K562 (cell line): ENCODE measurements at regions not wholly inside any gene's neighbourhood (a gene's known extent, or its start where the extent isn't known, plus 50 kb on each side); places are given as distances from the start of the nearest gene placed in this dataset.

Experiments used
- ATAC-seq: fragments of 200-7000 bp; cut with Tn5 transposase; 3 replicates; pipeline ENCODE4 v1.9.1; 2020; ENCODE audit warnings: moderate library complexity
- BruUV-seq: library from RNA; stranded (reverse); fragments of 400-500 nt; replicated peaks from 2 replicates; lab custom pipeline; 2021; lab: Mats Ljungman, UMichigan
- CTCF ChIA-PET: fragments of 300-600 bp; formaldehyde crosslinking; extraction: SDS; loops from one replicate; lab custom pipeline; 2021; ENCODE audit warnings: low intra/inter-chr PET ratio; lab: Yijun Ruan, JAX
- POLR2A ChIA-PET: fragments of 300-600, 350-650 bp; sonication (Branson Sonifier 250); formaldehyde crosslinking; extraction: SDS; loops from one replicate; lab custom pipeline; 2021; ENCODE audit warnings: antibody characterized with exemption, inconsistent platforms; lab: Yijun Ruan, JAX
- DNase-seq, 4 experiments: peaks; one replicate each; pipeline versions ENCODE4 v3.0.0 to v3.0.0-alpha.2; 2011 to 2018; ENCODE audit warnings: low spot score in 3 of 4, mixed read lengths in 3 of 4; ENCODE audit errors: extremely low read depth in 1 of 4
- FAIRE-seq: peaks from 2 replicates; lab custom pipeline; 2011; peaks lifted over from hg19 to GRCh38; lab: Jason Lieb, UNC
- H2AFZ ChIP-seq: 2 replicates; pipeline ENCODE4 v1.6.0; 2011; ENCODE audit warnings: low read depth, low read length, control low read depth, inconsistent platforms
- H3K27ac ChIP-seq: fragments of 200-600 bp; 3 replicates; pipeline ENCODE4 v1.8.0; 2011; ENCODE audit warnings: low read depth, mild to moderate bottlenecking, control low read depth, inconsistent platforms, low read length, moderate library complexity, mixed read lengths; ENCODE audit errors: extremely low read depth
- H3K27me3 ChIP-seq, 2 experiments: fragments of 300-600 bp in 1 of 2; 2 replicates in 1 of 2; 3 replicates in 1 of 2; pipeline versions ENCODE4 v1.6.0 to v1.8.0; 2011; ENCODE audit warnings: inconsistent platforms in 2 of 2, low read length in 2 of 2, mild to moderate bottlenecking in 1 of 2, mixed read lengths in 1 of 2, moderate library complexity in 1 of 2; ENCODE audit not compliant: control insufficient read depth in 2 of 2, insufficient read depth in 2 of 2
- H3K36me3 ChIP-seq: fragments of 300-600 bp; 3 replicates; pipeline ENCODE4 v1.8.0; 2011; ENCODE audit warnings: mild to moderate bottlenecking, low read length, inconsistent platforms; ENCODE audit not compliant: control insufficient read depth, insufficient read depth
- H3K4me1 ChIP-seq, 2 experiments: fragments of 200-600 bp in 1 of 2; replicated peaks in 1 of 2; 2 replicates in 1 of 2; 3 replicates in 1 of 2; pipeline versions ENCODE4 v1.5.1 to v1.8.0; 2011; ENCODE audit warnings: inconsistent platforms in 2 of 2, low read length in 2 of 2, mild to moderate bottlenecking in 1 of 2, mixed read lengths in 1 of 2, moderate library complexity in 1 of 2; ENCODE audit not compliant: control insufficient read depth in 2 of 2, insufficient read depth in 2 of 2
- H3K4me2 ChIP-seq: 2 replicates; pipeline ENCODE4 v1.6.1; 2011; ENCODE audit warnings: low read length, control low read depth, inconsistent platforms, mixed read lengths; ENCODE audit not compliant: insufficient read depth
- H3K4me3 ChIP-seq: fragments of 200-600 bp; sonication (generic), shearing (Covaris generic); 2 replicates; pipeline ENCODE4 v1.5.1; 2016; ENCODE audit warnings: control low read depth, inconsistent platforms
- H3K79me2 ChIP-seq: fragments of 200-600 bp; 3 replicates; pipeline ENCODE4 v1.8.0; 2011; ENCODE audit warnings: low read length, inconsistent platforms; ENCODE audit not compliant: control insufficient read depth, insufficient read depth
- H3K9ac ChIP-seq, 2 experiments: 2 replicates each; pipeline versions ENCODE4 v1.6.0 to v1.6.1; 2011; ENCODE audit warnings: low read depth in 2 of 2, low read length in 2 of 2, control low read depth in 1 of 2, inconsistent platforms in 1 of 2, mild to moderate bottlenecking in 1 of 2, mixed read lengths in 1 of 2; ENCODE audit not compliant: insufficient read depth in 1 of 2
- H3K9me1 ChIP-seq: one replicate; pipeline ENCODE4 v1.6.0; 2011; ENCODE audit warnings: inconsistent platforms, mild to moderate bottlenecking, low read length, moderate library complexity; ENCODE audit not compliant: control insufficient read depth, insufficient read depth
- H3K9me3 ChIP-seq: replicated peaks from 2 replicates; pipeline ENCODE4 v1.5.1; 2011; ENCODE audit warnings: low read depth, low read length, inconsistent platforms; ENCODE audit not compliant: control insufficient read depth, insufficient read depth
- H4K20me1 ChIP-seq: replicated peaks from 2 replicates; pipeline ENCODE4 v1.6.1; 2011; ENCODE audit warnings: low read length, inconsistent platforms, mixed read lengths; ENCODE audit not compliant: control insufficient read depth, insufficient read depth
- NFIC ChIP-seq: fragments of 450-650 bp; IDR thresholded peaks from 2 replicates; pipeline ENCODE4 v1.6.1; 2017; ENCODE audit warnings: mild to moderate bottlenecking, inconsistent platforms
- RAD21 ChIP-seq, 2 experiments: fragments of 250-450 bp in 1 of 2; fragments of 450-650 bp in 1 of 2; sonication (Bioruptor Pico) in 1 of 2; formaldehyde crosslinking in 1 of 2; IDR thresholded peaks in 1 of 2; conservative IDR thresholded peaks in 1 of 2; 2 replicates each; pipeline versions ENCODE4 v1.4.0 to v1.8.0; 2020 to 2022; ENCODE audit warnings: mild to moderate bottlenecking in 2 of 2, moderate library complexity in 1 of 2
- SAFB ChIP-seq: fragments of 200-400 bp; formaldehyde crosslinking; IDR thresholded peaks from 2 replicates; pipeline ENCODE4 v1.6.1; 2017; ENCODE audit warnings: low read depth, low read length, borderline replicate concordance
- SMARCA4 ChIP-seq: fragments of 450-650 bp; IDR thresholded peaks from 2 replicates; pipeline ENCODE4 v1.6.1; 2016
- ZNF57 ChIP-seq: fragments of 450-650 bp; formaldehyde crosslinking; IDR thresholded peaks from 2 replicates; pipeline ENCODE4 v1.4.0; 2020; ENCODE audit warnings: mild to moderate bottlenecking, moderate library complexity
- ZNF766 ChIP-seq: fragments of 200-800 bp; sonication (Bioruptor generic); conservative IDR thresholded peaks from 2 replicates; pipeline ENCODE4 v1.6.1; 2016; ENCODE audit warnings: missing genetic modification characterization, missing compliant biosample characterization
- WGBS: fragments of 100-300 bp; shearing (Covaris generic); methylation state at CpG from one replicate; pipeline ENCODE4 v1.1.6; 2016; ENCODE audit warnings: low coverage, mixed read lengths; ENCODE audit not compliant: insufficient coverage; ENCODE audit errors: missing lambda C conversion rate; 5-methylcytosine and 5-hydroxymethylcytosine counted together
- in situ Hi-C: fragments of 300-500 bp; cut with MboI; formaldehyde crosslinking; loops from 4 replicates; pipeline ENCODE4 v1.15.0; 2018; ENCODE audit warnings: inconsistent platforms, mixed read lengths
- intact Hi-C: fragments of 100-400 bp; cut with micrococcal nuclease; formaldehyde crosslinking; loops from 2 replicates; pipeline ENCODE4 v1.14.2; 2022
- TF ChIP-seq, protein P1 (sequence below): fragments of 250-450 bp; sonication (Bioruptor Pico); IDR thresholded peaks from 2 replicates; pipeline ENCODE4 v1.8.0; 2022; ENCODE audit warnings: moderate library complexity, mild to moderate bottlenecking, inconsistent platforms

GRCh38 chr12:34291426-34291901 is 269.2 kb downstream of the ALG10 start:
- no peak for DNase-seq
- no peaks in the 10 kb centered on the region for H3K36me3 ChIP-seq

GRCh38 chr12:34292736-34293625 is 270.7 kb downstream of the ALG10 start:
- POLR2A ChIA-PET = no interaction called here
- in situ Hi-C loops = loop anchor here (10.0 kb wide), 2 partner anchors 168 to 258 kb away; no protein-coding TSS in a partner anchor
- no peak overlapping the region for H3K4me3 ChIP-seq
- TF ChIP-seq ZNF766 (CRISPR knock-in tag) (no peak), SMARCA4 (0 out of 2 replicates have a peak, but pooled peaks have one; percentile 16), NFIC (peak; percentile 23; the same call in 1 of the 2 replicates), RAD21 (CRISPR knock-in tag; conservative IDR thresholded peaks at IDR 0.05 in 1 of 2, IDR thresholded peaks at IDR 0.05 in 1 of 2) (peak in 1 of 2 experiments; percentile 48; a peak in 2 of 4 replicates), SAFB (peak; percentile 11; the same call in 1 of the 2 replicates)
- TF ChIP-seq, protein P1, sequence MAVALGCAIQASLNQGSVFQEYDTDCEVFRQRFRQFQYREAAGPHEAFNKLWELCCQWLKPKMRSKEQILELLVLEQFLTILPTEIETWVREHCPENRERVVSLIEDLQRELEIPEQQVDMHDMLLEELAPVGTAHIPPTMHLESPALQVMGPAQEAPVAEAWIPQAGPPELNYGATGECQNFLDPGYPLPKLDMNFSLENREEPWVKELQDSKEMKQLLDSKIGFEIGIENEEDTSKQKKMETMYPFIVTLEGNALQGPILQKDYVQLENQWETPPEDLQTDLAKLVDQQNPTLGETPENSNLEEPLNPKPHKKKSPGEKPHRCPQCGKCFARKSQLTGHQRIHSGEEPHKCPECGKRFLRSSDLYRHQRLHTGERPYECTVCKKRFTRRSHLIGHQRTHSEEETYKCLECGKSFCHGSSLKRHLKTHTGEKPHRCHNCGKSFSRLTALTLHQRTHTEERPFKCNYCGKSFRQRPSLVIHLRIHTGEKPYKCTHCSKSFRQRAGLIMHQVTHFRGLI (CRISPR knock-in tag) = no peak

More at GRCh38 chr12:34291426-34291901, 269.2 kb downstream of the ALG10 start:
- H3K9me3 ChIP-seq = no peaks in the 10 kb centered on the region
- ATAC-seq = no peak
- in situ Hi-C loops = loop anchor here (10.0 kb wide), 2 partner anchors 167 to 257 kb away; no protein-coding TSS in a partner anchor
- 30% methylated on average over 14 of the region's 19 CpGs for WGBS
- ChIA-PET CTCF (no interaction called here), POLR2A (no interaction called here)
- H3K27ac ChIP-seq = no peak overlapping the region
- H3K79me2 ChIP-seq = no peaks in the 10 kb centered on the region
- no TSS peak for BruUV-seq
- H3K4me2 ChIP-seq = no peak overlapping the region
- TF ChIP-seq SAFB (0 out of 2 replicates have a peak, but pooled peaks have one; percentile 6), ZNF57 (CRISPR knock-in tag) (no peak)
- no peak for FAIRE-seq
- peaks cover 0 to 22% of the 10 kb centered on the region in 2 experiments; a peak in 2 of 5 replicates for H3K27me3 ChIP-seq
- no peaks in the 10 kb centered on the region for H3K9me1 ChIP-seq
- H3K9ac ChIP-seq = no peak overlapping the region
- intact Hi-C loops = loop anchor here (5.0 to 10.0 kb wide), 4 partner anchors 63 to 336 kb away; no protein-coding TSS in a partner anchor
- H3K4me3 ChIP-seq = no peak overlapping the region
- H2AFZ ChIP-seq = peak overlapping the region; percentile 89; the same call in 1 of the 2 replicates
- no peaks in the 10 kb centered on the region for H4K20me1 ChIP-seq
- H3K4me1 ChIP-seq = peaks cover 0 to 16% of the 10 kb centered on the region in 2 experiments; a peak in 2 of 5 replicates

More at GRCh38 chr12:34292736-34293625, 270.7 kb downstream of the ALG10 start:
- 13% methylated on average over 33 of the region's 34 CpGs for WGBS
- Histone ChIP-seq H3K9ac (no peak overlapping the region), H3K4me1 (peaks cover 0 to 16% of the 10 kb centered on the region in 2 experiments; a peak in 2 of 5 replicates), H3K9me1 (no peaks in the 10 kb centered on the region), H3K4me2 (peak overlapping the region; percentile 52), H2AFZ (peak overlapping the region; percentile 81), H3K9me3 (no peaks in the 10 kb centered on the region), H3K27me3 (peaks cover 6 to 29% of the 10 kb centered on the region in 2 experiments; a peak in 3 of 5 replicates), H3K79me2 (no peaks in the 10 kb centered on the region), H3K27ac (no peak overlapping the region), H4K20me1 (no peaks in the 10 kb centered on the region), H3K36me3 (no peaks in the 10 kb centered on the region)
- FAIRE-seq (peak; percentile 79), ATAC-seq (peak; percentile 88), DNase-seq (peak; percentile 37 to 73 (median 42))
- intact Hi-C loops = loop anchor here (1.0 to 10.0 kb wide), 6 partner anchors 62 to 334 kb away; no protein-coding TSS in a partner anchor
- CTCF ChIA-PET = no interaction called here
- BruUV-seq = no TSS peak
